Natural killer cell (primary cell): ENCODE measurements at regions not wholly inside any gene's neighbourhood (a gene's known extent, or its start where the extent isn't known, plus 50 kb on each side); places are given as distances from the start of the nearest gene placed in this dataset.

Source experiments
- ATAC-seq, 3 donors: fragments of 150-1000 bp in 2 of 3; fragments of 200-7000 bp in 1 of 3; cut with Tn5 transposase; 1 replicate in 1 of 3; 2 replicates in 2 of 3; pipeline ENCODE4 v1.10.0; 2021; ENCODE audit warnings: mild to moderate bottlenecking in 2 of 3, moderate library complexity in 2 of 3
- DNase-seq, 2 donors: peaks; one replicate each; pipeline versions ENCODE4 v3.0.0 to v3.0.0-alpha.2; 2013 to 2021; ENCODE audit warnings: mixed read lengths in 1 of 2
- H3K27ac ChIP-seq: one replicate; pipeline ENCODE4 v1.5.1; 2013; ENCODE audit warnings: mild to moderate bottlenecking, low read length
- H3K27me3 ChIP-seq: one replicate; pipeline ENCODE4 v1.6.1; 2013; ENCODE audit warnings: low read length; ENCODE audit not compliant: control insufficient read depth, insufficient read depth
- H3K36me3 ChIP-seq: one replicate; pipeline ENCODE4 v1.6.1; 2013; ENCODE audit warnings: low read length; ENCODE audit not compliant: control insufficient read depth, insufficient read depth
- H3K4me1 ChIP-seq: one replicate; pipeline ENCODE4 v1.6.1; 2013; ENCODE audit warnings: low read length; ENCODE audit not compliant: control insufficient read depth, insufficient read depth
- H3K4me3 ChIP-seq: one replicate; pipeline ENCODE4 v1.5.1; 2013; ENCODE audit warnings: low read length
- H3K9me3 ChIP-seq: one replicate; pipeline ENCODE4 v1.6.1; 2013; ENCODE audit warnings: low read length; ENCODE audit not compliant: control insufficient read depth, insufficient read depth
- H3K27ac Mint-ChIP-seq, 2 donors: one replicate each; pipeline ENCODE4 v1.8.0; 2022; ENCODE audit warnings: mild to moderate bottlenecking in 2 of 2, mixed read lengths in 2 of 2, moderate library complexity in 1 of 2
- H3K27me3 Mint-ChIP-seq, 2 donors: one replicate each; pipeline ENCODE4 v1.8.0; 2022; ENCODE audit warnings: low read depth in 2 of 2, mixed read lengths in 2 of 2
- H3K36me3 Mint-ChIP-seq: one replicate; pipeline ENCODE4 v1.8.0; 2022; ENCODE audit warnings: mixed read lengths
- H3K4me1 Mint-ChIP-seq, 2 donors: one replicate each; pipeline ENCODE4 v1.8.0; 2022; ENCODE audit warnings: mixed read lengths in 2 of 2
- H3K4me3 Mint-ChIP-seq: one replicate; pipeline ENCODE4 v1.8.0; 2022; ENCODE audit warnings: mild to moderate bottlenecking, moderate library complexity, mixed read lengths
- H3K9me3 Mint-ChIP-seq, 2 donors: one replicate each; pipeline ENCODE4 v1.8.0; 2022; ENCODE audit warnings: mixed read lengths in 2 of 2
- CTCF ChIP-seq: fragments of 200-600 bp; IDR thresholded peaks from one replicate; pipeline ENCODE4 v1.8.0; 2022; ENCODE audit warnings: antibody characterized with exemption
- WGBS: methylation state at CpG from one replicate; pipeline ENCODE4 v1.1.7; 2013; ENCODE audit warnings: missing lambda C conversion rate; ENCODE audit not compliant: insufficient coverage; 5-methylcytosine and 5-hydroxymethylcytosine counted together
- intact Hi-C: fragments of 100-400 bp; cut with micrococcal nuclease; formaldehyde crosslinking; loops from one replicate; pipeline ENCODE4 v1.14.2; 2022

- Mint-ChIP-seq H3K4me1 (no peaks in the 10 kb centered on the region), H3K9me3 (peaks cover 25 to 32% of the 10 kb centered on the region in 2 donors), H3K27ac (no peak overlapping the region), H3K36me3 (peaks cover 19% of the 10 kb centered on the region), H3K27me3 (no peaks in the 10 kb centered on the region), H3K4me3 (no peak overlapping the region)
- Histone ChIP-seq H3K27ac (no peak overlapping the region), H3K36me3 (no peaks in the 10 kb centered on the region), H3K27me3 (no peaks in the 10 kb centered on the region), H3K4me1 (no peaks in the 10 kb centered on the region), H3K9me3 (no peaks in the 10 kb centered on the region), H3K4me3 (no peak overlapping the region)
- no peak for ATAC-seq
- WGBS, result 73% methylated on average over 1 of the region's 1 CpG
- DNase-seq, result no peak
- intact Hi-C loops, result no loop called here
- no peak for TF ChIP-seq CTCF
Measured at GRCh38 chr6:102501615-102502014, 1108.1 kb downstream of the GRIK2 start.

GRCh38 chr6:102494808-102495207 is 1101.3 kb downstream of the GRIK2 start:
- H3K4me3 Mint-ChIP-seq, result no peak overlapping the region
- no peaks in the 10 kb centered on the region for H3K27me3 Mint-ChIP-seq
- H3K9me3 Mint-ChIP-seq, result peaks cover 22 to 25% of the 10 kb centered on the region in 2 donors
- DNase-seq, result no peak
- Histone ChIP-seq H3K36me3 (no peaks in the 10 kb centered on the region), H3K9me3 (no peaks in the 10 kb centered on the region), H3K27ac (no peak overlapping the region), H3K4me3 (no peak overlapping the region), H3K4me1 (no peaks in the 10 kb centered on the region), H3K27me3 (no peaks in the 10 kb centered on the region)
- no peaks in the 10 kb centered on the region for H3K4me1 Mint-ChIP-seq
- WGBS, result no CpG with 5 or more reads among the region's 1 CpG
- no peak overlapping the region for H3K27ac Mint-ChIP-seq
- ATAC-seq, result no peak
- H3K36me3 Mint-ChIP-seq, result peaks cover 11% of the 10 kb centered on the region
- no peak for TF ChIP-seq CTCF
- intact Hi-C loops, result no loop called here

- no peak overlapping the region for H3K27ac Mint-ChIP-seq
- 96% methylated on average over 4 of the region's 4 CpGs for WGBS
Measured at GRCh38 chr6:102493485-102493884, 1100.0 kb downstream of the GRIK2 start.

More at GRCh38 chr6:102493485-102493884, 1100.0 kb downstream of the GRIK2 start:
- no peak for TF ChIP-seq CTCF
- Mint-ChIP-seq H3K4me1 (no peaks in the 10 kb centered on the region), H3K36me3 (peaks cover 8% of the 10 kb centered on the region), H3K9me3 (peaks cover 24 to 28% of the 10 kb centered on the region in 2 donors), H3K4me3 (no peak overlapping the region), H3K27me3 (no peaks in the 10 kb centered on the region)
- DNase-seq, result no peak
- intact Hi-C loops, result no loop called here
- Histone ChIP-seq H3K27me3 (no peaks in the 10 kb centered on the region), H3K4me1 (no peaks in the 10 kb centered on the region), H3K27ac (no peak overlapping the region), H3K36me3 (no peaks in the 10 kb centered on the region), H3K9me3 (no peaks in the 10 kb centered on the region), H3K4me3 (no peak overlapping the region)
- ATAC-seq, result no peak
